ENCODE measurements at regions not wholly inside any gene's neighbourhood (a gene's known extent, or its start where the extent isn't known, plus 50 kb on each side); places are given as distances from the start of the nearest gene placed in this dataset.

- Histone ChIP-seq H3K4me3 (ENCODE audit: extremely low read depth in 1 of 4, insufficient read depth in 2 of 4, low read depth in 3 of 4, low read length in 4 of 4) (no peak overlapping the region), H2BK12ac (ENCODE audit: low read depth, low read length) (no peak overlapping the region), H2AK5ac (ENCODE audit: low read depth, low read length) (no peak overlapping the region), H2BK15ac (ENCODE audit: low read length) (no peak overlapping the region), H3K23ac (ENCODE audit: insufficient read length) (no peak overlapping the region), H2AFZ (ENCODE audit: low read length) (0 out of 2 replicates have a peak overlapping the region, but pooled peaks have one; percentile 20), H3K36me3 (ENCODE audit: control insufficient read depth in 2 of 4, insufficient read depth in 4 of 4, low read length in 3 of 4) (no peaks in the 10 kb centered on the region), H3K23me2 (ENCODE audit: low read depth, low read length) (no peaks in the 10 kb centered on the region), H3K9me3 (ENCODE audit: insufficient read depth in 2 of 2, low read depth in 1 of 2, low read length in 1 of 2) (no peaks in the 10 kb centered on the region), H3K14ac (ENCODE audit: insufficient read length) (no peak overlapping the region), H2BK20ac (ENCODE audit: low read length) (no peak overlapping the region), H4K91ac (replicated peaks; ENCODE audit: insufficient read length, low read length) (no peak overlapping the region), H3K79me1 (ENCODE audit: low read depth, low read length) (no peaks in the 10 kb centered on the region), H3K79me2 (ENCODE audit: control insufficient read depth in 1 of 2, insufficient read depth in 2 of 2, low read length in 2 of 2) (no peaks in the 10 kb centered on the region), H3K4me2 (ENCODE audit: insufficient read depth in 1 of 2, low read depth in 2 of 2, low read length in 2 of 2) (no peak overlapping the region), H2BK120ac (replicated peaks; ENCODE audit: low read depth, low read length) (no peak overlapping the region), H3K18ac (ENCODE audit: extremely low read depth, low read length) (no peak overlapping the region), H3K56ac (replicated peaks; ENCODE audit: insufficient read length, low read depth, low read length) (no peak overlapping the region), H3K9ac (replicated peaks in 1 of 4; ENCODE audit: extremely low read depth in 1 of 4, low read depth in 3 of 4, low read length in 3 of 4) (no peak overlapping the region), H3K4ac (replicated peaks; ENCODE audit: insufficient read length, low read depth, low read length) (no peak overlapping the region), H2BK5ac (ENCODE audit: low read depth, low read length) (no peak overlapping the region), H3K4me1 (replicated peaks in 1 of 4; ENCODE audit: control insufficient read depth in 3 of 4, insufficient read depth in 4 of 4, low read length in 3 of 4) (no peaks in the 10 kb centered on the region), H3K27me3 (replicated peaks in 1 of 4; ENCODE audit: control insufficient read depth in 3 of 4, extremely low read depth in 1 of 4, insufficient read depth in 3 of 4, low read length in 3 of 4) (no peaks in the 10 kb centered on the region), H4K8ac (ENCODE audit: extremely low read depth, insufficient read depth, low read length) (no peak overlapping the region), H4K20me1 (replicated peaks in 1 of 2; ENCODE audit: control insufficient read depth in 1 of 2, insufficient read depth in 2 of 2, low read length in 2 of 2) (no peaks in the 10 kb centered on the region), H4K5ac (ENCODE audit: insufficient read length, low read depth, low read length) (no peak overlapping the region), H3K27ac (ENCODE audit: low read depth, low read length) (no peak overlapping the region)
- CTCF ChIA-PET (ENCODE audit: partially characterized antibody), result interaction anchor here (1.2 kb wide), 1 partner anchor 21 kb away, joined by 4 read pairs; no protein-coding TSS in a partner anchor
- TF ChIP-seq CBX8 (IDR thresholded peaks at IDR 0.05; ENCODE audit: borderline replicate concordance, low read depth, low read length), result no peak
- no peak for TF ChIP-seq CHD2 (IDR thresholded peaks at IDR 0.05; ENCODE audit: low read length)
- no peak for TF ChIP-seq BACH1 (IDR thresholded peaks at IDR 0.05; ENCODE audit: low read length)
- TF ChIP-seq SP1 (IDR thresholded peaks at IDR 0.05; ENCODE audit: low read depth, low read length), result no peak
- no peak for TF ChIP-seq GABPA (IDR thresholded peaks at IDR 0.05; ENCODE audit: borderline replicate concordance, insufficient read depth, low read length)
- TF ChIP-seq POU5F1 (IDR thresholded peaks at IDR 0.05; ENCODE audit: low read depth, low read length), result no peak
- TF ChIP-seq TEAD4 (IDR thresholded peaks at IDR 0.05; ENCODE audit: low read depth, low read length), result no peak
- TF ChIP-seq SRF (IDR thresholded peaks at IDR 0.05; ENCODE audit: low read depth, low read length), result no peak
- no peak for TF ChIP-seq KDM5A (IDR thresholded peaks at IDR 0.05; ENCODE audit: low read length)
- no peak for TF ChIP-seq HDAC2 (IDR thresholded peaks at IDR 0.05; ENCODE audit: borderline replicate concordance in 1 of 2, low read depth in 2 of 2, low read length in 2 of 2)
- no peak for TF ChIP-seq ZNF274 (IDR thresholded peaks at IDR 0.05; ENCODE audit: borderline replicate concordance, extremely low read depth, low read length)
- DNase-seq (ENCODE audit: low read depth in 1 of 2, low spot score in 2 of 2), result no peak
- no peak for FAIRE-seq
- POLR2A ChIA-PET (ENCODE audit: partially characterized antibody), result no interaction called here
- 88% methylated on average over 2 of the region's 2 CpGs; no CpG with 5 or more reads in 1 of the 2 experiments for WGBS, 2 experiments (ENCODE audit: extremely low coverage in 1 of 2, insufficient coverage in 1 of 2, insufficient read length in 1 of 2, insufficient replicate concordance in 2 of 2, low coverage in 1 of 2, low lambda C conversion rate in 2 of 2, missing lambda C conversion rate in 1 of 2)
Measured at GRCh38 chr13:105389373-105389772, 1146.1 kb downstream of the EFNB2 start.
